Esophagus squamous epithelium (tissue), 5 donors: ENCODE measurements at regions not wholly inside any gene's neighbourhood (a gene's known extent, or its start where the extent isn't known, plus 50 kb on each side); places are given as distances from the start of the nearest gene placed in this dataset.

Experiments
- DNase-seq: peaks from one replicate; lab custom pipeline; 2025; lab: John Stamatoyannopoulos, UW
- H3K27ac ChIP-seq, 4 donors: fragments of 200-600 bp; sonication (generic); one replicate each; pipeline ENCODE4 v1.5.1; 2016 to 2019; ENCODE audit warnings: mild to moderate bottlenecking in 1 of 4
- H3K27me3 ChIP-seq, 4 donors: fragments of 200-600 bp; sonication (generic); 1 replicate in 3 of 4; 2 replicates in 1 of 4; pipeline versions ENCODE4 v1.5.1 to v1.6.0; 2017 to 2021; ENCODE audit warnings: antibody characterized with exemption in 1 of 4
- H3K36me3 ChIP-seq, 3 donors: fragments of 200-600 bp; sonication (generic); one replicate each; pipeline ENCODE4 v1.5.1; 2016 to 2019
- H3K4me1 ChIP-seq, 3 donors: fragments of 200-600 bp; sonication (generic); one replicate each; pipeline ENCODE4 v1.5.1; 2017 to 2019
- H3K4me3 ChIP-seq, 4 donors: fragments of 200-600 bp; sonication (generic); 1 replicate in 3 of 4; 2 replicates in 1 of 4; pipeline ENCODE4 v1.5.1; 2016 to 2019; ENCODE audit warnings: mild to moderate bottlenecking in 2 of 4, moderate library complexity in 1 of 4
- H3K9me3 ChIP-seq, 3 donors: fragments of 200-600 bp; sonication (generic); one replicate each; pipeline ENCODE4 v1.5.1; 2016 to 2019
- POLR2A ChIP-seq, 4 donors: fragments of 450-650 bp; IDR thresholded peaks; one replicate each; pipeline ENCODE4 v1.6.1; 2017; ENCODE audit warnings: antibody characterized with exemption in 4 of 4, mild to moderate bottlenecking in 4 of 4, moderate library complexity in 3 of 4
- WGBS, 2 donors: methylation state at CpG; one replicate each; pipeline ENCODE4 v1.1.5; 2018; 5-methylcytosine and 5-hydroxymethylcytosine counted together
- intact Hi-C: fragments of 100-400 bp; cut with DNase I; formaldehyde crosslinking; loops from one replicate; pipeline ENCODE4 v1.15.0; 2022
- TF ChIP-seq, protein P1 (sequence below), 6 experiments: fragments of 450-650 bp in 4 of 6; fragments of 200-600 bp in 2 of 6; sonication (generic) in 2 of 6; IDR thresholded peaks; one replicate each; pipeline ENCODE4 v1.5.1; 2016 to 2019; ENCODE audit warnings: antibody characterized with exemption in 6 of 6, mild to moderate bottlenecking in 4 of 6, moderate library complexity in 4 of 6
- donor health status: DM: yes; HTN: yes; CAD: no.

GRCh38 chr1:213569816-213570150 is 418.0 kb upstream of the PROX1 start:
- no peak for DNase-seq
- Histone ChIP-seq H3K4me3 (no peak overlapping the region), H3K4me1 (no peaks in the 10 kb centered on the region), H3K27me3 (no peaks in the 10 kb centered on the region), H3K9me3 (no peaks in the 10 kb centered on the region), H3K27ac (no peak overlapping the region), H3K36me3 (no peaks in the 10 kb centered on the region)
- 52 to 62% methylated on average over 4 of the region's 4 CpGs for WGBS, 2 donors
- intact Hi-C loops = no loop called here
- TF ChIP-seq POLR2A (IDR thresholded peaks at IDR 0.05) = no peak
- TF ChIP-seq, protein P1, sequence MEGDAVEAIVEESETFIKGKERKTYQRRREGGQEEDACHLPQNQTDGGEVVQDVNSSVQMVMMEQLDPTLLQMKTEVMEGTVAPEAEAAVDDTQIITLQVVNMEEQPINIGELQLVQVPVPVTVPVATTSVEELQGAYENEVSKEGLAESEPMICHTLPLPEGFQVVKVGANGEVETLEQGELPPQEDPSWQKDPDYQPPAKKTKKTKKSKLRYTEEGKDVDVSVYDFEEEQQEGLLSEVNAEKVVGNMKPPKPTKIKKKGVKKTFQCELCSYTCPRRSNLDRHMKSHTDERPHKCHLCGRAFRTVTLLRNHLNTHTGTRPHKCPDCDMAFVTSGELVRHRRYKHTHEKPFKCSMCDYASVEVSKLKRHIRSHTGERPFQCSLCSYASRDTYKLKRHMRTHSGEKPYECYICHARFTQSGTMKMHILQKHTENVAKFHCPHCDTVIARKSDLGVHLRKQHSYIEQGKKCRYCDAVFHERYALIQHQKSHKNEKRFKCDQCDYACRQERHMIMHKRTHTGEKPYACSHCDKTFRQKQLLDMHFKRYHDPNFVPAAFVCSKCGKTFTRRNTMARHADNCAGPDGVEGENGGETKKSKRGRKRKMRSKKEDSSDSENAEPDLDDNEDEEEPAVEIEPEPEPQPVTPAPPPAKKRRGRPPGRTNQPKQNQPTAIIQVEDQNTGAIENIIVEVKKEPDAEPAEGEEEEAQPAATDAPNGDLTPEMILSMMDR (IDR thresholded peaks at IDR 0.05) = no peak

GRCh38 chr1:213570487-213570886 is 417.3 kb upstream of the PROX1 start:
- intact Hi-C loops = no loop called here

GRCh38 chr1:213571419-213571818 is 416.4 kb upstream of the PROX1 start:
- H3K9me3 ChIP-seq = no peaks in the 10 kb centered on the region
- no peaks in the 10 kb centered on the region for H3K36me3 ChIP-seq
- intact Hi-C loops = no loop called here
- H3K27me3 ChIP-seq = no peaks in the 10 kb centered on the region
- H3K4me1 ChIP-seq = no peaks in the 10 kb centered on the region
- H3K27ac ChIP-seq = no peak overlapping the region
- WGBS, 2 donors = 76 to 94% methylated on average over 3 of the region's 3 CpGs
- TF ChIP-seq, protein P1 (IDR thresholded peaks at IDR 0.05) = no peak
- TF ChIP-seq POLR2A (IDR thresholded peaks at IDR 0.05) = no peak
- DNase-seq = no peak
- no peak overlapping the region for H3K4me3 ChIP-seq

More at GRCh38 chr1:213570487-213570886, 417.3 kb upstream of the PROX1 start:
- Histone ChIP-seq H3K27me3 (no peaks in the 10 kb centered on the region), H3K9me3 (no peaks in the 10 kb centered on the region), H3K4me3 (no peak overlapping the region), H3K36me3 (no peaks in the 10 kb centered on the region), H3K27ac (no peak overlapping the region), H3K4me1 (no peaks in the 10 kb centered on the region)
- no peak for DNase-seq
- WGBS, 2 donors = 29 to 52% methylated on average over 2 of the region's 2 CpGs
- no peak for TF ChIP-seq POLR2A (IDR thresholded peaks at IDR 0.05)

- intact Hi-C loops = no loop called here
- 92 to 96% methylated on average over 5 to 7 of the region's 8 CpGs for WGBS, 2 donors
- Histone ChIP-seq H3K27me3 (no peaks in the 10 kb centered on the region), H3K4me1 (no peaks in the 10 kb centered on the region), H3K4me3 (no peak overlapping the region), H3K36me3 (no peaks in the 10 kb centered on the region), H3K27ac (no peak overlapping the region), H3K9me3 (no peaks in the 10 kb centered on the region)
- no peak for DNase-seq
- TF ChIP-seq, protein P1 (IDR thresholded peaks at IDR 0.05) = no peak
- no peak for TF ChIP-seq POLR2A (IDR thresholded peaks at IDR 0.05)
These were observed 415.9 kb upstream of the PROX1 start for GRCh38 chr1:213571843-213572242.

GRCh38 chr1:213572912-213573647 is 414.7 kb upstream of the PROX1 start:
- Histone ChIP-seq H3K36me3 (no peaks in the 10 kb centered on the region), H3K27ac (no peak overlapping the region), H3K4me1 (no peaks in the 10 kb centered on the region), H3K27me3 (no peaks in the 10 kb centered on the region), H3K4me3 (no peak overlapping the region), H3K9me3 (no peaks in the 10 kb centered on the region)
- intact Hi-C loops = no loop called here
- WGBS, 2 donors = 42 to 50% methylated on average over 3 of the region's 3 CpGs
- no peak for DNase-seq
- TF ChIP-seq, protein P1 (IDR thresholded peaks at IDR 0.05) = no peak
- TF ChIP-seq POLR2A (IDR thresholded peaks at IDR 0.05) = no peak
